ENCODE measurements at regions not wholly inside any gene's neighbourhood (a gene's known extent, or its start where the extent isn't known, plus 50 kb on each side); places are given as distances from the start of the nearest gene placed in this dataset.

- no peaks in the 10 kb centered on the region for H3F3A ChIP-seq (ENCODE audit: insufficient read depth, low read length, poor library complexity, severe bottlenecking)
- no peaks in the 10 kb centered on the region for H3K9me2 ChIP-seq (ENCODE audit: insufficient read depth, low read length)
- TF ChIP-seq EZH2 (IDR thresholded peaks at IDR 0.05; ENCODE audit: borderline replicate concordance, insufficient read depth, low read length, poor library complexity, severe bottlenecking): no peak
- no peak for TF ChIP-seq RAD21 (conservative IDR thresholded peaks at IDR 0.05)
- no peak for TF ChIP-seq MXI1 (conservative IDR thresholded peaks at IDR 0.05; ENCODE audit: poor library complexity, severe bottlenecking)
- no peak for TF ChIP-seq REST (IDR thresholded peaks at IDR 0.05; ENCODE audit: borderline replicate concordance)
- no peak for TF ChIP-seq EP300 (conservative IDR thresholded peaks at IDR 0.05; ENCODE audit: poor library complexity, severe bottlenecking)
- no peak for TF ChIP-seq POLR2AphosphoS5 (IDR thresholded peaks at IDR 0.05)
- no peak for TF ChIP-seq SMC3 (conservative IDR thresholded peaks at IDR 0.05; ENCODE audit: poor library complexity)
- no peak for TF ChIP-seq TAF1 (IDR thresholded peaks at IDR 0.05; ENCODE audit: low read depth)
- TF ChIP-seq CTCF (IDR thresholded peaks at IDR 0.05; ENCODE audit: poor library complexity, severe bottlenecking): no peak
These were observed 422.6 kb upstream of the ARPP21 start for GRCh38 chr3:35216501-35217266.

GRCh38 chr3:35223632-35224394 is 415.5 kb upstream of the ARPP21 start:
- H3K27ac ChIP-seq (ENCODE audit: low read length): no peak overlapping the region
- H3K27me3 ChIP-seq (ENCODE audit: insufficient read depth, low read depth, low read length): no peaks in the 10 kb centered on the region
- H2AFZ ChIP-seq (ENCODE audit: low read depth, low read length): no peak overlapping the region
- H3K9ac ChIP-seq (ENCODE audit: low read length): no peak overlapping the region
- H3K4me3 ChIP-seq (ENCODE audit: low read length): no peak overlapping the region
- no peaks in the 10 kb centered on the region for H3K9me2 ChIP-seq (ENCODE audit: insufficient read depth, low read length)
- no peaks in the 10 kb centered on the region for H3K9me3 ChIP-seq (ENCODE audit: low read length)
- TF ChIP-seq TAF1 (IDR thresholded peaks at IDR 0.05; ENCODE audit: low read depth): no peak
- no peak for TF ChIP-seq RAD21 (conservative IDR thresholded peaks at IDR 0.05)
- TF ChIP-seq MXI1 (conservative IDR thresholded peaks at IDR 0.05; ENCODE audit: poor library complexity, severe bottlenecking): no peak
- no peak for TF ChIP-seq EP300 (conservative IDR thresholded peaks at IDR 0.05; ENCODE audit: poor library complexity, severe bottlenecking)
- TF ChIP-seq REST (IDR thresholded peaks at IDR 0.05; ENCODE audit: borderline replicate concordance): no peak
- no peak for TF ChIP-seq EZH2 (IDR thresholded peaks at IDR 0.05; ENCODE audit: borderline replicate concordance, insufficient read depth, low read length, poor library complexity, severe bottlenecking)
- no peak for TF ChIP-seq SMC3 (conservative IDR thresholded peaks at IDR 0.05; ENCODE audit: poor library complexity)
- no peak for TF ChIP-seq CTCF (IDR thresholded peaks at IDR 0.05; ENCODE audit: poor library complexity, severe bottlenecking)
- TF ChIP-seq POLR2AphosphoS5 (IDR thresholded peaks at IDR 0.05): no peak
- no peaks in the 10 kb centered on the region for H3K36me3 ChIP-seq (ENCODE audit: insufficient read depth, low read length)
- H3K79me2 ChIP-seq (replicated peaks; ENCODE audit: insufficient read depth, low read length): no peaks in the 10 kb centered on the region
- no peak overlapping the region for H3K4me2 ChIP-seq (ENCODE audit: low read length)
- no peaks in the 10 kb centered on the region for H4K20me1 ChIP-seq (ENCODE audit: insufficient read depth)
- no peaks in the 10 kb centered on the region for H3F3A ChIP-seq (ENCODE audit: insufficient read depth, low read length, poor library complexity, severe bottlenecking)

More at GRCh38 chr3:35216501-35217266, 422.6 kb upstream of the ARPP21 start:
- no peaks in the 10 kb centered on the region for H3K27me3 ChIP-seq (ENCODE audit: insufficient read depth, low read depth, low read length)
- no peaks in the 10 kb centered on the region for H4K20me1 ChIP-seq (ENCODE audit: insufficient read depth)
- H2AFZ ChIP-seq (ENCODE audit: low read depth, low read length): no peak overlapping the region
- no peaks in the 10 kb centered on the region for H3K9me3 ChIP-seq (ENCODE audit: low read length)
- H3K27ac ChIP-seq (ENCODE audit: low read length): no peak overlapping the region
- no peak overlapping the region for H3K4me3 ChIP-seq (ENCODE audit: low read length)
- H3K36me3 ChIP-seq (ENCODE audit: insufficient read depth, low read length): no peaks in the 10 kb centered on the region
- H3K9ac ChIP-seq (ENCODE audit: low read length): no peak overlapping the region
- H3K4me2 ChIP-seq (ENCODE audit: low read length): no peak overlapping the region
- no peaks in the 10 kb centered on the region for H3K79me2 ChIP-seq (replicated peaks; ENCODE audit: insufficient read depth, low read length)

Data from neural cell (in vitro differentiated cells).